Liver (tissue), 8 donors: ENCODE measurements at regions not wholly inside any gene's neighbourhood (a gene's known extent, or its start where the extent isn't known, plus 50 kb on each side); places are given as distances from the start of the nearest gene placed in this dataset.

ENCODE experiments used
- DNase-seq: peaks from one replicate; pipeline ENCODE4 v3.0.0-alpha.2; 2017; ENCODE audit warnings: low spot score
- H3K27ac ChIP-seq, 2 donors: one replicate each; pipeline ENCODE4 v1.7.0; 2013; ENCODE audit warnings: inconsistent platforms in 2 of 2, low read length in 2 of 2, control low read depth in 1 of 2, low read depth in 1 of 2, mild to moderate bottlenecking in 1 of 2
- H3K27me3 ChIP-seq, 4 donors: one replicate each; pipeline versions ENCODE4 v1.6.1 to v1.7.0; 2013; ENCODE audit warnings: low read length in 3 of 4, inconsistent platforms in 1 of 4, mild to moderate bottlenecking in 1 of 4, moderate library complexity in 1 of 4; ENCODE audit not compliant: control insufficient read depth in 4 of 4, insufficient read depth in 4 of 4
- H3K36me3 ChIP-seq, 4 donors: one replicate each; pipeline versions ENCODE4 v1.6.1 to v1.7.0; 2013; ENCODE audit warnings: low read length in 3 of 4, mild to moderate bottlenecking in 3 of 4, low read depth in 1 of 4, moderate library complexity in 1 of 4; ENCODE audit not compliant: control insufficient read depth in 4 of 4, insufficient read depth in 3 of 4
- H3K4me1 ChIP-seq, 4 donors: one replicate each; pipeline versions ENCODE4 v1.6.1 to v1.7.0; 2013; ENCODE audit warnings: low read length in 3 of 4, mild to moderate bottlenecking in 3 of 4, moderate library complexity in 1 of 4; ENCODE audit not compliant: control insufficient read depth in 4 of 4, insufficient read depth in 4 of 4
- H3K4me3 ChIP-seq, 3 donors: one replicate each; pipeline versions ENCODE4 v1.6.1 to v1.7.0; 2013; ENCODE audit warnings: low read length in 3 of 3, control low read depth in 1 of 3, low read depth in 1 of 3, mild to moderate bottlenecking in 1 of 3
- H3K9ac ChIP-seq, 2 donors: one replicate each; pipeline ENCODE4 v1.7.0; 2013; ENCODE audit warnings: low read length in 2 of 2, mild to moderate bottlenecking in 2 of 2, moderate library complexity in 2 of 2, control low read depth in 1 of 2, low read depth in 1 of 2
- H3K9me3 ChIP-seq, 4 donors: one replicate each; pipeline versions ENCODE4 v1.6.1 to v1.7.0; 2013; ENCODE audit warnings: low read length in 3 of 4; ENCODE audit not compliant: control insufficient read depth in 4 of 4
- ATF3 ChIP-seq: IDR thresholded peaks from 2 replicates; pipeline ENCODE4 v1.6.1; 2016; ENCODE audit warnings: antibody characterized with exemption
- CTCF ChIP-seq: fragments of 150-350 bp; IDR thresholded peaks from 2 replicates; pipeline ENCODE4 v1.5.1; 2017; ENCODE audit warnings: improper control_type of control experiment, low read depth, low read length; ENCODE audit not compliant: missing input control
- EGR1 ChIP-seq, 2 donors: IDR thresholded peaks; 2 replicates each; pipeline ENCODE4 v1.6.1; 2016 to 2018; ENCODE audit warnings: antibody characterized with exemption in 2 of 2, low read depth in 2 of 2
- FOXA1 ChIP-seq: IDR thresholded peaks from 2 replicates; pipeline ENCODE4 v1.6.1; 2016; ENCODE audit warnings: antibody characterized with exemption
- FOXA2 ChIP-seq: IDR thresholded peaks from 2 replicates; pipeline ENCODE4 v1.6.1; 2016; ENCODE audit warnings: antibody characterized with exemption
- GABPA ChIP-seq, 2 donors: IDR thresholded peaks in 1 of 2; conservative IDR thresholded peaks in 1 of 2; 2 replicates each; pipeline ENCODE4 v1.6.1; 2016; ENCODE audit warnings: antibody characterized with exemption in 2 of 2, mild to moderate bottlenecking in 1 of 2, moderate library complexity in 1 of 2
- HNF4A ChIP-seq, 2 donors: conservative IDR thresholded peaks; 2 replicates each; pipeline ENCODE4 v1.6.1; 2016; ENCODE audit warnings: antibody characterized with exemption in 2 of 2, mild to moderate bottlenecking in 2 of 2
- HNF4G ChIP-seq: IDR thresholded peaks from 2 replicates; pipeline ENCODE4 v1.6.1; 2016; ENCODE audit warnings: antibody characterized with exemption
- JUND ChIP-seq, 2 donors: IDR thresholded peaks; 2 replicates each; pipeline ENCODE4 v1.6.1; 2016; ENCODE audit warnings: antibody characterized with exemption in 2 of 2
- MAX ChIP-seq: IDR thresholded peaks from 2 replicates; pipeline ENCODE4 v1.6.1; 2016; ENCODE audit warnings: antibody characterized with exemption
- NR2F2 ChIP-seq: IDR thresholded peaks from 2 replicates; pipeline ENCODE4 v1.6.1; 2016; ENCODE audit warnings: antibody characterized with exemption
- RAD21 ChIP-seq, 2 donors: IDR thresholded peaks; 2 replicates each; pipeline ENCODE4 v1.6.1; 2016; ENCODE audit warnings: antibody characterized with exemption in 2 of 2, mild to moderate bottlenecking in 2 of 2
- REST ChIP-seq: IDR thresholded peaks from 2 replicates; pipeline ENCODE4 v1.6.1; 2016; ENCODE audit warnings: antibody characterized with exemption, mild to moderate bottlenecking
- RXRA ChIP-seq, 2 donors: IDR thresholded peaks; 2 replicates each; pipeline ENCODE4 v1.6.1; 2017 to 2018; ENCODE audit warnings: antibody characterized with exemption in 2 of 2, mild to moderate bottlenecking in 1 of 2
- SP1 ChIP-seq: IDR thresholded peaks from 2 replicates; pipeline ENCODE4 v1.6.1; 2018; ENCODE audit warnings: antibody characterized with exemption, mild to moderate bottlenecking
- TAF1 ChIP-seq: conservative IDR thresholded peaks from 2 replicates; pipeline ENCODE4 v1.6.1; 2016; ENCODE audit warnings: antibody characterized with exemption, mild to moderate bottlenecking
- YY1 ChIP-seq: IDR thresholded peaks from 2 replicates; pipeline ENCODE4 v1.6.1; 2016; ENCODE audit warnings: antibody characterized with exemption, mild to moderate bottlenecking
- ZBTB33 ChIP-seq: IDR thresholded peaks from 2 replicates; pipeline ENCODE4 v1.6.1; 2016; ENCODE audit warnings: antibody characterized with exemption
- WGBS: extraction: QIAGEN DNeasy Blood & Tissue Kit; methylation state at CpG from one replicate; pipeline ENCODE4 v1.1.7; 2013; 5-methylcytosine and 5-hydroxymethylcytosine counted together
- donor health status: healthy.
- donor health status: healthy.
- donor health status: healthy.
- donor health status: healthy.
- donor health status: healthy.

- no peak for TF ChIP-seq NR2F2
- TF ChIP-seq CTCF, result no peak
- no peak for TF ChIP-seq FOXA2
- no peak for TF ChIP-seq HNF4G
- no peak for TF ChIP-seq ATF3
- TF ChIP-seq RXRA (IDR thresholded peaks at IDR 0.05), result no peak
- no peak for TF ChIP-seq SP1
- TF ChIP-seq TAF1, result no peak
- Histone ChIP-seq H3K27ac (no peak overlapping the region), H3K9me3 (peaks cover 0 to 4% (median under 1%) of the 10 kb centered on the region in 4 donors), H3K36me3 (no peaks in the 10 kb centered on the region), H3K27me3 (peaks cover 0 to 1% (median 0%) of the 10 kb centered on the region in 4 donors), H3K9ac (no peak overlapping the region), H3K4me1 (no peaks in the 10 kb centered on the region), H3K4me3 (no peak overlapping the region)
- WGBS, result 83% methylated on average over 4 of the region's 4 CpGs
- DNase-seq, result no peak
Observed at GRCh38 chr11:129578006-129578405, 202.4 kb downstream of the BARX2 start.

- no peaks in the 10 kb centered on the region for H3K9me3 ChIP-seq
- DNase-seq, result no peak
- H3K4me3 ChIP-seq, result no peak overlapping the region
- H3K27me3 ChIP-seq, result peaks cover 0 to 4% (median 0%) of the 10 kb centered on the region in 4 donors
- TF ChIP-seq TAF1 (no peak), JUND (IDR thresholded peaks at IDR 0.05) (no peak), EGR1 (IDR thresholded peaks at IDR 0.05; ENCODE audit: low read depth in 2 of 2) (no peak), FOXA1 (no peak), GABPA (IDR thresholded peaks at IDR 0.05 in 1 of 2, conservative IDR thresholded peaks at IDR 0.05 in 1 of 2) (no peak), ZBTB33 (no peak), HNF4A (conservative IDR thresholded peaks at IDR 0.05) (no peak), SP1 (no peak), REST (no peak), ATF3 (no peak), RAD21 (IDR thresholded peaks at IDR 0.05) (no peak), YY1 (no peak), FOXA2 (no peak), HNF4G (no peak), MAX (no peak), RXRA (IDR thresholded peaks at IDR 0.05) (no peak), NR2F2 (no peak), CTCF (no peak)
- WGBS, result 86% methylated on average over 10 of the region's 10 CpGs
- H3K4me1 ChIP-seq, result no peaks in the 10 kb centered on the region
- H3K27ac ChIP-seq, result no peak overlapping the region
- no peaks in the 10 kb centered on the region for H3K36me3 ChIP-seq
- no peak overlapping the region for H3K9ac ChIP-seq
Observed at GRCh38 chr11:129580278-129580677, 204.6 kb downstream of the BARX2 start.
